OCI-LY7 (cell line): ENCODE measurements at regions not wholly inside any gene's neighbourhood (a gene's known extent, or its start where the extent isn't known, plus 50 kb on each side); places are given as distances from the start of the nearest gene placed in this dataset.

Experiments
- BruUV-seq: library from RNA; stranded (reverse); fragments of 400-500 nt; replicated peaks from 2 replicates; lab custom pipeline; 2021; lab: Mats Ljungman, UMichigan
- CTCF ChIA-PET: fragments of 300-600 bp; sonication (Branson Sonifier 250); formaldehyde crosslinking; loops from one replicate; lab custom pipeline; 2022; ENCODE audit warnings: antibody characterized with exemption; ENCODE audit not compliant: unreplicated experiment; lab: Charles Lee
- POLR2A ChIA-PET: fragments of 300-600 bp; sonication (Branson Sonifier 250); formaldehyde crosslinking; loops from one replicate; lab custom pipeline; 2022; ENCODE audit warnings: antibody characterized with exemption; lab: Charles Lee
- DNase-seq: peaks from one replicate; pipeline ENCODE4 v3.0.0-alpha.2; 2015; ENCODE audit warnings: low spot score
- H2AFZ ChIP-seq: fragments of 200-600 bp; sonication (generic), shearing (Covaris generic); 2 replicates; pipeline ENCODE4 v1.6.1; 2014; ENCODE audit warnings: mild to moderate bottlenecking, antibody characterized with exemption, low read length, moderate library complexity
- H3K27ac ChIP-seq: fragments of 200-600 bp; sonication (generic); 2 replicates; pipeline ENCODE4 v1.5.1; 2014; ENCODE audit warnings: mixed run types, low read depth, mild to moderate bottlenecking, moderate library complexity, low read length, inconsistent platforms; ENCODE audit not compliant: poor library complexity, severe bottlenecking
- H3K36me3 ChIP-seq: fragments of 200-600 bp; sonication (generic); 2 replicates; pipeline ENCODE4 v1.6.1; 2014; ENCODE audit warnings: mild to moderate bottlenecking, antibody characterized with exemption, low read length, moderate library complexity, mixed read lengths; ENCODE audit not compliant: insufficient read depth
- H3K4me1 ChIP-seq: fragments of 200-600 bp; sonication (generic); 2 replicates; pipeline ENCODE4 v1.5.1; 2014; ENCODE audit warnings: mild to moderate bottlenecking, low read length; ENCODE audit not compliant: insufficient read depth, poor library complexity, severe bottlenecking
- H3K4me2 ChIP-seq: fragments of 200-600 bp; sonication (generic); 2 replicates; pipeline ENCODE4 v1.6.1; 2014; ENCODE audit warnings: mild to moderate bottlenecking, low read length
- H3K4me3 ChIP-seq: fragments of 200-600 bp; sonication (generic); 2 replicates; pipeline ENCODE4 v1.5.1; 2014; ENCODE audit warnings: mild to moderate bottlenecking, low read depth, low read length; ENCODE audit not compliant: poor library complexity, severe bottlenecking
- H3K79me2 ChIP-seq: fragments of 200-600 bp; sonication (generic); 2 replicates; pipeline ENCODE4 v1.6.1; 2016; ENCODE audit warnings: low read depth, mild to moderate bottlenecking, low read length, moderate library complexity, mixed read lengths; ENCODE audit not compliant: insufficient read depth
- H3K9me2 ChIP-seq: fragments of 200-600 bp; sonication (generic); 2 replicates; pipeline ENCODE4 v1.6.1; 2016; ENCODE audit warnings: mild to moderate bottlenecking, low read length, mixed read lengths; ENCODE audit not compliant: insufficient read depth
- H3K9me3 ChIP-seq: fragments of 200-600 bp; sonication (generic); 2 replicates; pipeline ENCODE4 v1.6.1; 2014; ENCODE audit warnings: mild to moderate bottlenecking, mixed run types, low read length, mixed read lengths
- H4K20me1 ChIP-seq: fragments of 200-600 bp; sonication (generic); 2 replicates; pipeline ENCODE4 v1.6.1; 2014; ENCODE audit warnings: mild to moderate bottlenecking, antibody characterized with exemption, low read length, moderate library complexity, mixed read lengths; ENCODE audit not compliant: insufficient read depth
- CTCF ChIP-seq: fragments of 200-600 bp; sonication (generic); conservative IDR thresholded peaks from 2 replicates; pipeline ENCODE4 v1.5.1; 2014; ENCODE audit warnings: mild to moderate bottlenecking, antibody characterized with exemption, low read length, moderate library complexity, mixed read lengths
- EZH2phosphoT487 ChIP-seq: fragments of 200-600 bp; sonication (generic); IDR thresholded peaks from 2 replicates; pipeline ENCODE4 v1.6.1; 2018; ENCODE audit warnings: low read depth, borderline replicate concordance, mild to moderate bottlenecking, mixed run types, antibody characterized with exemption, low read length, moderate library complexity, mixed read lengths
- intact Hi-C: fragments of 100-400 bp; cut with micrococcal nuclease; formaldehyde crosslinking; loops from one replicate; pipeline ENCODE4 v1.10.0; 2022; ENCODE audit not compliant: unreplicated experiment

DNA sequence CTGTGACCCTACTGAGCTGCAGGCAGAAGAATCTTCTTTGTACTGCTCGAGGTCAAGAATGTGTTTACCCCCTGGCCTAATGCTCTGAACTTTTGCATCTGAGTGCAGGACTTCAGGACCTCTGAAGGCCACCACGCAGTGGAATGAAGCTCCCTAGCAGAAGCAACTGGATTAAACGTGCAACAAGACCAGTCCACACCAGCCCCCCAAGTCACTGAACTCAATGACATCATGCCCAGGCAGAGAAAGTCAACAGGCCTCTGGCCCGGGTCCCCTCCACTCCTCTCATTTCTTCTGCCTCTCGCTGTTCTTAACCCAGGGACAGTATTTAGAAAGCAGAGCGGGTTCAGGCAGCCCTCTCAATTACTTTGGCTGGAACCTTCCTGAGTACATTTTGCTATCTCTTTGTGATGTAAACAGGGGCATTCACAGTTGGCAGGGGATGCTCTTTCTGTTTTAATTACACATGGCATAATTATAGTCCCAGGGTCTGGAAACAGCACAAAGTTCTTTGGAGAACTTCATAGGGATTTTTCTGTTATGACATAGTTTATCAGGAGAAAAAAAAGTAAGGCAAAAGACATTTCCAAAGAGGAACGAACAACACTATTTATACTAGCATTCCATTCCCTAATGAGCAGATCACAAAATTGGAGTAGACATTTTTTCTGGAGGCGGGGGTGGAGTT is 108.2 kb upstream of the SPATA31D4 start:
- Histone ChIP-seq H2AFZ (no peak overlapping the region), H3K4me1 (peaks cover 7% of the 10 kb centered on the region), H3K36me3 (no peaks in the 10 kb centered on the region), H3K9me2 (no peaks in the 10 kb centered on the region), H3K4me3 (no peak overlapping the region), H4K20me1 (no peaks in the 10 kb centered on the region), H3K27ac (no peak overlapping the region), H3K4me2 (no peak overlapping the region), H3K9me3 (no peaks in the 10 kb centered on the region), H3K79me2 (no peaks in the 10 kb centered on the region)
- no TSS peak for BruUV-seq
- TF ChIP-seq CTCF (no peak), EZH2phosphoT487 (no peak)
- POLR2A ChIA-PET = no interaction called here
- intact Hi-C loops = no loop called here
- no peak for DNase-seq
- CTCF ChIA-PET = no interaction called here

DNA sequence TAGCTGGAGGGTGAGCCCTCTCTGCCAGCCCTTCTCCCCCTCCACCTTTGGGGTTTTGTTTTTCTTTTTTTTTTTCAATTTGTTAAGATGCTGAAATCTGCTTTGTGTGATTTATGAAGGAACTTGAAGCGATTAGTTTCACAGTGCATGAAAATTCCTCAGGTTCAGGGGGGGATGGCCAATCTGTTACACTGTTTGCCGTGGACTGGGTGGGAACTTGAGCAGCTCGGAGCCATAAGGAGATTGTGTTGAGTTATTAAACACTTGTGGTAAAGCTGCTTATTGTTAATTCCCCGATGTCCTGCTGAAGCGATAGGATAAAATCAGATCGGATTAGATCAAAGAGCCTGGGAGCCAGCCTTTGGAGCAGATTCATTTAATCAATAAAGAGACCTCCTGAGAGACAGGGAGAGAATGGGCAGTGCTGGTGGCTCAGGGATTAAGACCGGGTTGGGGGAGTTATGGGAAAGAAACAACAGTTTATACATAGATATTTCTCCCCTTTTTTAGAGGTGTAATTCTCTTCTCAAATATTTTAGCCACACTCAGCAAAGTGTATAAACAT is 105.8 kb upstream of the SPATA31D4 start:
- no peak for TF ChIP-seq EZH2phosphoT487
- no peak for TF ChIP-seq CTCF
- H3K9me3 ChIP-seq = no peaks in the 10 kb centered on the region
- CTCF ChIA-PET = no interaction called here
- intact Hi-C loops = no loop called here
- peaks cover under 1% of the 10 kb centered on the region for H3K4me1 ChIP-seq
- H3K27ac ChIP-seq = no peak overlapping the region
- POLR2A ChIA-PET = no interaction called here
- H4K20me1 ChIP-seq = no peaks in the 10 kb centered on the region
- no peaks in the 10 kb centered on the region for H3K79me2 ChIP-seq
- no peaks in the 10 kb centered on the region for H3K9me2 ChIP-seq
- H3K4me2 ChIP-seq = no peak overlapping the region
- H2AFZ ChIP-seq = no peak overlapping the region
- no TSS peak for BruUV-seq
- H3K36me3 ChIP-seq = no peaks in the 10 kb centered on the region
- DNase-seq = no peak
- H3K4me3 ChIP-seq = no peak overlapping the region

DNA sequence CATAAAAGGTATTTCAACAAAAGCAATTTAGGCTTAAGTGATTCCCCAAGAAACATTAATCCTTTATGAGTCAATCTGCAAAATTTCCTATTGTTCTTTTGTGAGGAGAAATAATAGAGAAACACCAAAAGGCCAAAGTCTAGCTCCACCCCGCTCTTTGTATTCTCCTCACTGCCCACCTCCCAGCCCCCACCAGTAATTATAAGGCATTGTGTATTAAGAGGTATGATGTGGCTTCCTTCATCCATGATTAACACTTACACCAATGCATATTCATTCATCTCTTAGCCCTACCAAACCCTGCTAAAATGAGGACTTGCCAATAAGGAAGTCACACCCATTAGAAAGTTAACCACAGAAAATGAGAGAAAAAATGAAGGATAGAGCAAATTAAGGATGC is 105.3 kb upstream of the SPATA31D4 start:
- Histone ChIP-seq H3K9me2 (no peaks in the 10 kb centered on the region), H3K36me3 (no peaks in the 10 kb centered on the region), H3K4me1 (peaks cover 6% of the 10 kb centered on the region), H3K79me2 (no peaks in the 10 kb centered on the region), H3K4me2 (no peak overlapping the region), H4K20me1 (no peaks in the 10 kb centered on the region), H2AFZ (no peak overlapping the region), H3K9me3 (no peaks in the 10 kb centered on the region), H3K27ac (no peak overlapping the region), H3K4me3 (no peak overlapping the region)
- POLR2A ChIA-PET = no interaction called here
- no peak for DNase-seq
- TF ChIP-seq EZH2phosphoT487 = no peak
- no peak for TF ChIP-seq CTCF
- intact Hi-C loops = no loop called here
- CTCF ChIA-PET = no interaction called here
- BruUV-seq = no TSS peak
